HepG2 (cell line): ENCODE measurements at regions not wholly inside any gene's neighbourhood (a gene's known extent, or its start where the extent isn't known, plus 50 kb on each side); places are given as distances from the start of the nearest gene placed in this dataset.

Experiments
- ATAC-seq: fragments of 200-7000 bp; cut with Tn5 transposase; 3 replicates; pipeline ENCODE4 v1.9.1; 2020; ENCODE audit warnings: mild to moderate bottlenecking, moderate library complexity
- BruUV-seq: library from RNA; stranded (reverse); fragments of 400-500 nt; replicated peaks from 2 replicates; lab custom pipeline; 2021; lab: Mats Ljungman, UMichigan
- CTCF ChIA-PET: fragments of 300-600 bp; formaldehyde crosslinking; extraction: SDS; loops from one replicate; lab custom pipeline; 2021; ENCODE audit warnings: low total read pairs, inconsistent platforms, low intra/inter-chr PET ratio; lab: Yijun Ruan, JAX
- POLR2A ChIA-PET: fragments of 350-600 bp; sonication (Branson Sonifier 250); formaldehyde crosslinking; loops from one replicate; lab custom pipeline; 2020; ENCODE audit warnings: antibody characterized with exemption, inconsistent platforms; lab: Yijun Ruan, JAX
- DNase-seq: peaks from one replicate; pipeline ENCODE4 v3.0.0-alpha.2; 2015; ENCODE audit warnings: low spot score
- FAIRE-seq: peaks from 3 replicates; lab custom pipeline; 2011; peaks lifted over from hg19 to GRCh38; lab: Jason Lieb, UNC
- H2AFZ ChIP-seq: one replicate; pipeline ENCODE4 v1.6.1; 2011; ENCODE audit warnings: low read length, inconsistent platforms
- H3K27ac ChIP-seq: fragments of 300-600 bp; 3 replicates; pipeline ENCODE4 v1.8.0; 2011; ENCODE audit warnings: mixed run types, mild to moderate bottlenecking, mixed read lengths, low read length, inconsistent platforms; ENCODE audit not compliant: insufficient read depth; ENCODE audit errors: extremely low read length
- H3K27me3 ChIP-seq, 2 experiments: fragments of 200-600 bp in 1 of 2; 2 replicates in 1 of 2; 3 replicates in 1 of 2; pipeline versions ENCODE4 v1.6.0 to v1.8.0; 2011; ENCODE audit warnings: low read length in 2 of 2, mild to moderate bottlenecking in 2 of 2, moderate library complexity in 2 of 2, inconsistent platforms in 1 of 2; ENCODE audit not compliant: insufficient read depth in 2 of 2, control insufficient read depth in 1 of 2
- H3K36me3 ChIP-seq, 2 experiments: fragments of 200-600 bp in 1 of 2; replicated peaks in 1 of 2; 2 replicates in 1 of 2; 3 replicates in 1 of 2; pipeline versions ENCODE4 v1.5.1 to v1.8.0; 2011; ENCODE audit warnings: low read length in 2 of 2, inconsistent platforms in 1 of 2; ENCODE audit not compliant: insufficient read depth in 2 of 2, control insufficient read depth in 1 of 2
- H3K4me1 ChIP-seq: 2 replicates; pipeline ENCODE4 v1.5.1; 2012; ENCODE audit warnings: low read length, inconsistent platforms; ENCODE audit not compliant: insufficient read depth
- H3K4me2 ChIP-seq: 2 replicates; pipeline ENCODE4 v1.6.0; 2011; ENCODE audit warnings: low read depth, low read length, inconsistent platforms
- H3K4me3 ChIP-seq, 3 experiments: fragments of 200-600 bp in 1 of 3; sonication (generic), shearing (Covaris generic) in 1 of 3; replicated peaks in 1 of 3; 2 replicates each; pipeline ENCODE4 v1.5.1; 2011 to 2016; ENCODE audit warnings: low read length in 3 of 3, inconsistent platforms in 2 of 3, low read depth in 2 of 3, mild to moderate bottlenecking in 2 of 3, control low read depth in 1 of 3, mixed read lengths in 1 of 3; ENCODE audit not compliant: insufficient read depth in 1 of 3
- H3K79me2 ChIP-seq: one replicate; pipeline ENCODE4 v1.6.1; 2011; ENCODE audit warnings: low read length, inconsistent platforms; ENCODE audit not compliant: insufficient read depth
- H3K9ac ChIP-seq: 2 replicates; pipeline ENCODE4 v1.6.0; 2011; ENCODE audit warnings: mild to moderate bottlenecking, low read depth, low read length, inconsistent platforms; ENCODE audit not compliant: insufficient read depth
- H3K9me3 ChIP-seq: 2 replicates; pipeline ENCODE4 v1.5.1; 2012; ENCODE audit warnings: mild to moderate bottlenecking, low read length
- H4K20me1 ChIP-seq: 2 replicates; pipeline ENCODE4 v1.6.0; 2011; ENCODE audit warnings: inconsistent platforms, mild to moderate bottlenecking, low read length, moderate library complexity; ENCODE audit not compliant: insufficient read depth
- CBX1 ChIP-seq: IDR thresholded peaks from one replicate; pipeline ENCODE4 v1.6.1; 2016; ENCODE audit warnings: antibody characterized with exemption, low read depth
- CBX2 ChIP-seq, 2 experiments: fragments of 200-600 bp in 1 of 2; sonication (generic); formaldehyde crosslinking in 1 of 2; IDR thresholded peaks; 2 replicates each; pipeline versions ENCODE4 v1.7.0 to v1.8.1; 2018 to 2022; ENCODE audit warnings: low read depth in 2 of 2, low read length in 1 of 2, mild to moderate bottlenecking in 1 of 2, missing genetic modification reagents in 1 of 2
- ELF4 ChIP-seq: sonication (generic); formaldehyde crosslinking; IDR thresholded peaks from 2 replicates; pipeline ENCODE4 v1.5.0; 2020; ENCODE audit warnings: missing genetic modification reagents, mild to moderate bottlenecking, moderate library complexity, borderline replicate concordance
- FOXA1 ChIP-seq, 2 experiments: fragments of 450-650 bp in 1 of 2; sonication (generic) in 1 of 2; formaldehyde crosslinking in 1 of 2; IDR thresholded peaks; 2 replicates each; pipeline versions ENCODE4 v1.4.0 to v1.6.1; 2016 to 2020; ENCODE audit warnings: missing genetic modification reagents in 1 of 2
- GMEB2 ChIP-seq: IDR thresholded peaks from 2 replicates; pipeline ENCODE4 v1.6.1; 2016; ENCODE audit warnings: missing biosample characterization, missing genetic modification reagents, low read depth
- HNRNPUL1 ChIP-seq: fragments of 200-400 bp; formaldehyde crosslinking; IDR thresholded peaks from 2 replicates; pipeline ENCODE4 v1.6.1; 2017; ENCODE audit warnings: low read depth, mild to moderate bottlenecking, low read length, moderate library complexity
- MAFF ChIP-seq: IDR thresholded peaks from 2 replicates; pipeline ENCODE4 v1.6.1; 2011; ENCODE audit warnings: low read depth, low read length, improper control_type of control experiment
- MAFK ChIP-seq, 2 experiments: IDR thresholded peaks in 1 of 2; conservative IDR thresholded peaks in 1 of 2; 2 replicates each; pipeline ENCODE4 v1.6.1; 2011; ENCODE audit warnings: improper control_type of control experiment in 2 of 2, low read length in 2 of 2
- NR2F2 ChIP-seq: IDR thresholded peaks from 2 replicates; pipeline ENCODE4 v1.6.1; 2012; ENCODE audit warnings: low read depth, inconsistent platforms, borderline replicate concordance
- PAF1 ChIP-seq: IDR thresholded peaks from 2 replicates; pipeline ENCODE4 v1.6.1; 2016; ENCODE audit warnings: missing genetic modification reagents, missing compliant biosample characterization
- RARG ChIP-seq: sonication (generic); formaldehyde crosslinking; IDR thresholded peaks from 2 replicates; pipeline ENCODE4 v1.4.0; 2020; ENCODE audit warnings: low read depth, mild to moderate bottlenecking, missing genetic modification reagents
- RORA ChIP-seq: sonication (generic); formaldehyde crosslinking; IDR thresholded peaks from 2 replicates; pipeline ENCODE4 v1.5.0; 2020; ENCODE audit warnings: mild to moderate bottlenecking, missing genetic modification reagents, moderate library complexity
- RXRB ChIP-seq: IDR thresholded peaks from 2 replicates; pipeline ENCODE4 v1.6.1; 2016; ENCODE audit warnings: borderline replicate concordance, missing genetic modification reagents, missing compliant biosample characterization
- SP5 ChIP-seq: IDR thresholded peaks from 2 replicates; pipeline ENCODE4 v1.6.1; 2016; ENCODE audit warnings: low read depth, borderline replicate concordance
- THYN1 ChIP-seq: sonication (generic); formaldehyde crosslinking; IDR thresholded peaks from 2 replicates; pipeline ENCODE4 v1.8.1; 2023; ENCODE audit warnings: low read depth, mild to moderate bottlenecking, moderate library complexity, missing genetic modification reagents, borderline replicate concordance
- ZMYM3 ChIP-seq: sonication (generic); formaldehyde crosslinking; IDR thresholded peaks from 2 replicates; pipeline ENCODE4 v1.5.1; 2020; ENCODE audit warnings: mild to moderate bottlenecking, missing genetic modification reagents
- ZNF17 ChIP-seq: sonication (generic); formaldehyde crosslinking; IDR thresholded peaks from 2 replicates; pipeline ENCODE4 v1.5.0; 2020; ENCODE audit warnings: mild to moderate bottlenecking, missing genetic modification reagents
- ZNF331 ChIP-seq: sonication (generic); formaldehyde crosslinking; IDR thresholded peaks from 2 replicates; pipeline ENCODE4 v1.4.0; 2020; ENCODE audit warnings: missing genetic modification reagents
- ZNF432 ChIP-seq: sonication (generic); formaldehyde crosslinking; IDR thresholded peaks from 2 replicates; pipeline ENCODE4 v1.5.0; 2020; ENCODE audit warnings: missing genetic modification reagents, mild to moderate bottlenecking, borderline replicate concordance
- ZNF460 ChIP-seq: sonication (generic); formaldehyde crosslinking; IDR thresholded peaks from 2 replicates; pipeline ENCODE4 v1.5.1; 2020; ENCODE audit warnings: missing genetic modification reagents, mild to moderate bottlenecking, borderline replicate concordance
- ZNF574 ChIP-seq: sonication (generic); formaldehyde crosslinking; IDR thresholded peaks from 2 replicates; pipeline ENCODE4 v1.4.0; 2020; ENCODE audit warnings: missing genetic modification reagents
- WGBS: methylation state at CpG from one replicate; pipeline ENCODE4 v1.1.6; 2017; ENCODE audit warnings: low lambda C conversion rate; 5-methylcytosine and 5-hydroxymethylcytosine counted together
- in situ Hi-C: cut with HindIII; loops from 2 replicates; pipeline ENCODE4 v1.10.0; 2017; ENCODE audit warnings: low pct_unique_long_range_greater_than_20kb; ENCODE audit not compliant: extremely low pct_ligation_motif_present
- intact Hi-C: fragments of 100-400 bp; cut with micrococcal nuclease; formaldehyde crosslinking; loops from one replicate; pipeline ENCODE4 v1.10.0; 2022; ENCODE audit not compliant: unreplicated experiment

GRCh38 chr14:104268295-104268694 lies 129.9 kb downstream of the KIF26A start (continued):
- TF ChIP-seq GMEB2 (no peak), CBX1 (no peak), ZNF460 (CRISPR knock-in tag) (no peak), HNRNPUL1 (no peak), SP5 (CRISPR knock-in tag) (no peak), ZNF574 (no peak)
- TF ChIP-seq, all 625 proteins: peak for 0

GRCh38 chr14:104268725-104269436 lies 130.5 kb downstream of the KIF26A start:
- intact Hi-C loops, result no loop called here
- DNase-seq (no peak), ATAC-seq (no peak), FAIRE-seq (no peak)
- H3K4me2 ChIP-seq, result no peak overlapping the region
- ChIA-PET CTCF (no interaction called here), POLR2A (no interaction called here)
- no peak overlapping the region for H2AFZ ChIP-seq
- TF ChIP-seq ZMYM3 (CRISPR knock-in tag), result no peak
- peak; percentile 21; the same call in 1 of the 2 replicates for TF ChIP-seq MAFF
- peak; percentile 27 to 59; a peak in 3 of 4 replicates for TF ChIP-seq MAFK (conservative IDR thresholded peaks at IDR 0.05 in 1 of 2, IDR thresholded peaks at IDR 0.05 in 1 of 2; ENCODE audit: low read length in 2 of 2)
- TF ChIP-seq NR2F2, result no peak
- no peak for TF ChIP-seq THYN1 (CRISPR knock-in tag)
- no peak for TF ChIP-seq RARG (CRISPR knock-in tag)
- no peak for TF ChIP-seq CBX2 (IDR thresholded peaks at IDR 0.05; ENCODE audit: low read depth, low read length)
- TF ChIP-seq CBX2 (CRISPR knock-in tag; IDR thresholded peaks at IDR 0.05; ENCODE audit: low read depth), result no peak
- TF ChIP-seq ELF4, result no peak
- TF ChIP-seq ZNF17, result no peak
- no peak for TF ChIP-seq RORA (CRISPR knock-in tag)
- TF ChIP-seq FOXA1 (IDR thresholded peaks at IDR 0.05), result no peak
- no peak for TF ChIP-seq FOXA1 (CRISPR knock-in tag; IDR thresholded peaks at IDR 0.05)
- no peak for TF ChIP-seq ZNF432 (CRISPR knock-in tag)
- no peak for TF ChIP-seq ZNF331
- no peak for TF ChIP-seq PAF1
- no peak for TF ChIP-seq RXRB (CRISPR knock-in tag)
- H3K36me3 ChIP-seq, result no peaks in the 10 kb centered on the region
- in situ Hi-C loops, result no loop called here
- H3K79me2 ChIP-seq, result no peaks in the 10 kb centered on the region
- 14% methylated on average over 9 of the region's 25 CpGs for WGBS
- peaks cover 0 to 5% of the 10 kb centered on the region in 2 experiments; a peak in 3 of 5 replicates for H3K27me3 ChIP-seq
- BruUV-seq, result no TSS peak
- no peak overlapping the region for H3K27ac ChIP-seq
- no peaks in the 10 kb centered on the region for H3K4me1 ChIP-seq
- H3K4me3 ChIP-seq, result no peak overlapping the region
- H3K9me3 ChIP-seq, result no peaks in the 10 kb centered on the region
- H4K20me1 ChIP-seq, result no peaks in the 10 kb centered on the region
- no peak overlapping the region for H3K9ac ChIP-seq
